ENCODE measurements at regions not wholly inside any gene's neighbourhood (a gene's known extent, or its start where the extent isn't known, plus 50 kb on each side); places are given as distances from the start of the nearest gene placed in this dataset.

GRCh38 chr16:85326113-85326793 lies 214.0 kb upstream of the CIBAR2 start:
- no peaks in the 10 kb centered on the region for H3K79me2 ChIP-seq (ENCODE audit: insufficient read depth, low read length)
- H3K4me2 ChIP-seq (replicated peaks; ENCODE audit: extremely low read depth, low read length, poor library complexity, severe bottlenecking), result no peak overlapping the region
- 15% methylated on average over 6 of the region's 12 CpGs for WGBS (ENCODE audit: insufficient coverage)
- Mint-ChIP-seq H3K9me3 (peaks cover 0 to 20% (median 15%) of the 10 kb centered on the region in 7 donors), H3K4me1 (peaks cover 14% of the 10 kb centered on the region), H3K4me3 (no peak overlapping the region), H3K27ac (peak overlapping the region in 2 of 7 donors; percentile 18 to 68), H3K36me3 (peaks cover 0 to 2% of the 10 kb centered on the region in 2 donors), H3K27me3 (ENCODE audit: low read depth in 3 of 3) (peaks cover 41 to 45% (median 44%) of the 10 kb centered on the region in 3 donors)
- H3K4me3 ChIP-seq (replicated peaks in 1 of 3; ENCODE audit: low read depth in 2 of 3, low read length in 3 of 3), result no peak overlapping the region
- H2AFZ ChIP-seq (ENCODE audit: insufficient read depth, low read depth, low read length, poor library complexity, severe bottlenecking), result no peak overlapping the region
- no peak overlapping the region for H3K9ac ChIP-seq (ENCODE audit: insufficient read depth, low read length, poor library complexity, severe bottlenecking)
- H3K4me1 ChIP-seq (ENCODE audit: control insufficient read depth in 1 of 2, insufficient read depth in 2 of 2, low read length in 2 of 2), result peaks cover 6 to 7% of the 10 kb centered on the region in 2 donors
- DNase-seq, result no peak
- no peaks in the 10 kb centered on the region for H4K20me1 ChIP-seq (ENCODE audit: insufficient read depth, low read length)
- H3K9me3 ChIP-seq (replicated peaks in 1 of 2; ENCODE audit: control insufficient read depth in 1 of 2, insufficient read depth in 1 of 2, low read length in 2 of 2), result peaks cover 6 to 9% of the 10 kb centered on the region in 2 donors
- no peaks in the 10 kb centered on the region for H3K36me3 ChIP-seq (replicated peaks in 1 of 2; ENCODE audit: control insufficient read depth in 1 of 2, insufficient read depth in 2 of 2, low read length in 2 of 2)
- no peak for TF ChIP-seq CTCF (IDR thresholded peaks at IDR 0.05)
- peaks cover 18 to 34% of the 10 kb centered on the region in 2 donors for H3K27me3 ChIP-seq (ENCODE audit: control insufficient read depth in 2 of 2, insufficient read depth in 2 of 2, low read length in 2 of 2)
- no peak overlapping the region for H3K27ac ChIP-seq (ENCODE audit: low read depth in 1 of 2, low read length in 2 of 2)
- intact Hi-C loops (cut with micrococcal nuclease), result no loop called here

GRCh38 chr16:85326794-85327181 lies 214.5 kb upstream of the CIBAR2 start:
- Histone ChIP-seq H3K27ac (ENCODE audit: low read depth in 1 of 2, low read length in 2 of 2) (no peak overlapping the region), H3K4me1 (ENCODE audit: control insufficient read depth in 1 of 2, insufficient read depth in 2 of 2, low read length in 2 of 2) (peaks cover 6 to 7% of the 10 kb centered on the region in 2 donors), H3K79me2 (ENCODE audit: insufficient read depth, low read length) (no peaks in the 10 kb centered on the region), H3K4me2 (replicated peaks; ENCODE audit: extremely low read depth, low read length, poor library complexity, severe bottlenecking) (no peak overlapping the region), H3K9me3 (replicated peaks in 1 of 2; ENCODE audit: control insufficient read depth in 1 of 2, insufficient read depth in 1 of 2, low read length in 2 of 2) (peaks cover 6 to 9% of the 10 kb centered on the region in 2 donors), H3K27me3 (ENCODE audit: control insufficient read depth in 2 of 2, insufficient read depth in 2 of 2, low read length in 2 of 2) (peaks cover 18 to 34% of the 10 kb centered on the region in 2 donors), H3K9ac (ENCODE audit: insufficient read depth, low read length, poor library complexity, severe bottlenecking) (no peak overlapping the region), H3K36me3 (replicated peaks in 1 of 2; ENCODE audit: control insufficient read depth in 1 of 2, insufficient read depth in 2 of 2, low read length in 2 of 2) (no peaks in the 10 kb centered on the region), H4K20me1 (ENCODE audit: insufficient read depth, low read length) (no peaks in the 10 kb centered on the region), H2AFZ (ENCODE audit: insufficient read depth, low read depth, low read length, poor library complexity, severe bottlenecking) (no peak overlapping the region), H3K4me3 (replicated peaks in 1 of 3; ENCODE audit: low read depth in 2 of 3, low read length in 3 of 3) (no peak overlapping the region)
- H3K27me3 Mint-ChIP-seq (ENCODE audit: low read depth in 3 of 3), result peaks cover 41 to 46% (median 45%) of the 10 kb centered on the region in 3 donors
- peaks cover 0 to 20% (median 15%) of the 10 kb centered on the region in 7 donors for H3K9me3 Mint-ChIP-seq
- TF ChIP-seq CTCF (IDR thresholded peaks at IDR 0.05), result no peak
- H3K4me3 Mint-ChIP-seq, result no peak overlapping the region
- WGBS (ENCODE audit: insufficient coverage), result 86% methylated on average over 7 of the region's 8 CpGs
- peaks cover 0 to 2% of the 10 kb centered on the region in 2 donors for H3K36me3 Mint-ChIP-seq
- H3K27ac Mint-ChIP-seq, result peak overlapping the region in 1 of 7 donors; percentile 18
- no peak for DNase-seq
- peaks cover 14% of the 10 kb centered on the region for H3K4me1 Mint-ChIP-seq
- intact Hi-C loops (cut with micrococcal nuclease), result no loop called here

Measured in CD14-positive monocyte (primary cell).